NCI-H524 treated with DMSO at 0.1 percent for 48 hours (cell line): ENCODE measurements at regions not wholly inside any gene's neighbourhood (a gene's known extent, or its start where the extent isn't known, plus 50 kb on each side); places are given as distances from the start of the nearest gene placed in this dataset.

Experiments used
- DNase-seq: peaks from one replicate; lab custom pipeline; 2025; lab: John Stamatoyannopoulos, UW

DNA sequence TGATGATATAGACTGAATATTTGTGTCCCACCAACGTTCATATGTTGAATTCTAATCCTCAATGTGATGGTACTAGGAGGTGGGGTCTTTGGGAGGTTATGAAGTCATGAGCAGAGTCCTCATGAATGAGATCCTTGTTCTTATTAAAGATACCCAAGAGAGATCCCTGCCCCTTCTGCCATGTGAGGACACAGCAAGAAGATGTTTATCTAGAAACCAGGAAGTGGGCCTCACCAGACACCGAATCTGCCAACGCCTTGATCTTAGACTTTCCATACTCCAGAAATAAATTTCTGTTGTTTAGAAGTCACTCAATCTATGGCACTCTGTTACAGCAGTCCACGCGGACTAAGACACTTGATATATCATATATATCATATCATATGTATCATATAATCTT, 67.7 kb upstream of the GCM1 start:
- no peak for DNase-seq

DNA sequence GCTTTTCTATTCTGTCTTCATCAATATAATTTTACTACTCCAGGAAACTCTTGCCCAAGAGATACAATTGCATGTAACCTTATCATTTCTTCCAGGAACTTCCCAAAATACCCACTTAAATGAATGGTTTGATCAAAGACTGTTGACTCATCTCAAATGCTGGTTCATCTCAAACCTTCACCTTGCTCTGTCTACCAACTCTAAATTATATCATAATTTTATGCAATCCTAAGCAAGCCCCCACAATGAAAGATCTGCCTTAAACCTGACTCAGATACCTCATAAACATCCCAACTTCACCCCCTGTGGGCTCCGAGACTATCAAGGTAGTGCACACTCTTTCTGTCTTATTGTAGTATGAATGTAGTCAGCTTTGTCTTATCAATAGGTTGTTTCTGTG, 65.5 kb upstream of the GCM1 start:
- DNase-seq, result no peak

DNA sequence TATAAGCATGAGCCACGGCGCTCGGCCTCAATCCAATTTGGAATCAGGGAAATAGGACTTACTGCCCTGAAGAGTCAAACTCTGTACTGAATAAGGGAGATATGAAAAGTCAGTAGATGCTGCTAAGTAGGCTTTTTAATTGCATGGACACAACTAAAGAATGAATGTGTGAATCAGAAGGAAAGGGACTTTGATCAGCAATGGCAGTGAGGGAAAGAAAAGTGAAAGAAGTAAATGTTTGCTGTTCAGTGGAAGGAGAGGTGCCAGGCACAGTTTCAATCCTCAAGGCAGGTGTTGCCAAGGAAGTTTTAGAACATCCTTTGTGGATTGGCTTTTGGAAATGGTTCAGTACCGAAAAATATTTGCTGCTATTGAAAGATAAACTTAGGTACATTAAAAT, 62.2 kb upstream of the GCM1 start:
- DNase-seq, result no peak

DNA sequence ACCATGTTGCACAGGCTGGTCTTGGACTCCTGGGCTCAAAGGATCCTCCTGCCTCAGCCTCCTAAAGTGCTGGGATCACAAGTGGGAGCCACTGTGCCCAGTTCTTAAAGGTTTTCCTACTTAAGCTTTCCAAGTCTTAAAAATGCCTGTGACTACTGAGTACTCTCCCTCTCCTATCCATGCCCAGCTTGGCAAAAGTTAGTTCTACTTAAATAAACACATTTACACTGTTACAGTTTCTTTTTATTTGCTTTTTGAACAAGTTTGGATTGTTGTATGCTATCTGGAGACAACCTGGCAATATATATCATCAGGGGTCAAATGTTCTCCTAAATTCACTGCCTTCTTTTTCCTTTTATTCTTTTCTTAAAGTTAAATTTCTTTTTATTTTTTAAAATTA, 61.0 kb upstream of the GCM1 start:
- DNase-seq, result no peak

DNA sequence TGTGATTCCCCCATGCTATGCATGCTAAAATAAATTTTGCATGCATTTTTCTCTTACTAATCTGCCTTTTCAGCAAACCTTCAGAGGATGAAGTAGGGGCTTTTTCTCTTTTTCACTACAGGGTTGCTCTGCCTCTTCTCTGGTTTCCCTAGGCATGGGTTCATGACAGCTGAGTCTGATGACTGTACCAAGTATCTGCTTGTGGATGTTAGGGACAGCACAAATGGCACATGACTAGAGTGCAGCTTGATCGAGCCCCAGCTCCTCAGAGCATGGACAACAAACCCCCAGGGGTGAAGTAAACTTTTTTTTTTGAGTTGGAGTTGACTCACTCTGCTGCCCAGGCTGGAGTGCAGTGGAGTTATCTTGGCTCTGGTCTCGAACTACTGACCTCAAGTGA, 57.1 kb upstream of the GCM1 start:
- DNase-seq, result no peak

DNA sequence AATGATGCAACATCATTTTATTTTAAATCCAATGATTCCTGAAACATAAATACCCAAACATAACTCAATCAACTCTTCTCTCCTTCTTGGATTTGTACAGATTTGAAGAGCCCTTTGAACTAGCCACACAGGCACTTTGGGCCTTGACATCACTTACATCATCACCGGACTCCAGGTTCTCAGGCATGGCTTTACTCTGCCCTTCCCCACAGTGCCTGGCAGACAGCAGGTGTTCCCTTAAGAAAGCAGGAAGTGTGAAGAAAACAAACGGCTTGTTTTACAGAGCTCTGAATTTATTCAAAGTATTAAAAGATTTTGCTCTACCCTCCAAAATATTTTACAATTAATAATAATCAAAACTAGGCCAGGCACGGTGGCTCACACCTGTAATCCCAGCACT, 54.8 kb upstream of the GCM1 start:
- peak; percentile 9 for DNase-seq

DNA sequence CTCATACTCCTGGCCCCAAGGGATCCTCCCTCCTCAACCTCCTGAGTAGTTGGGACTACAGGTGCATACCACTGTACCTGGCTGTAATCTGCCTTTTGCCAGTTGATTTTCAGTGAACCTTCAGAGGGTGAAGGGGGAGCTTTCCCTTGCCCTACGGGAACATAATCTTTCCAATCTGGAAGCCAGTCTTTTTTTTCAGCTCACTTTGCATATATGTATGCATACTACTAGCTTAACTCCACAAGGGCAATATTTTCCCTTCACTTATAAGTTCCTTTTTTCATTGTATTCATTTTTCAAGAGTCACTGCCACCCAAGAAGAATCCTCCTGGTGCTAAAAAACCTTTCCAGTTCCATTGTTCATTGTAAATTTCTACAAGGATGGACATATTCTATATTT, 53.4 kb upstream of the GCM1 start:
- no peak for DNase-seq

DNA sequence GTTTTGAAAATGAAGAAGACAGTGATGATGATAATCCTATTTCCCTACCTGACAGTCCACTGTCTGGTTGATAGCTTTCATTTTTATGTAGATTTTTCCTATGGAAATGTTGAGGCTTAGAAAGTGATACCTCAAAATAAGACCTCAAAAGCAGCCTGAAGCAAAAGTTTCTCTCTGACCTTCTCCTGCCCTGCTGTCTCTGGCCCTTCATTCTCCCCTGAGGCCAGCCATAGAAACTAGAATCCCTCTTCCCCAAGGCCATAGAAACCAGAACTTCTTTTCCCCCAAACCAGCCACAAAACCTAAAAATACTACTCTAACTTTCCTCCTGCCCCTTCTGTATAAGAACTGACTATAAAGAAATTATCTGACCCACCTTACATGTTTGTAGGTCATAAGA, 52.6 kb upstream of the GCM1 start:
- no peak for DNase-seq

DNA sequence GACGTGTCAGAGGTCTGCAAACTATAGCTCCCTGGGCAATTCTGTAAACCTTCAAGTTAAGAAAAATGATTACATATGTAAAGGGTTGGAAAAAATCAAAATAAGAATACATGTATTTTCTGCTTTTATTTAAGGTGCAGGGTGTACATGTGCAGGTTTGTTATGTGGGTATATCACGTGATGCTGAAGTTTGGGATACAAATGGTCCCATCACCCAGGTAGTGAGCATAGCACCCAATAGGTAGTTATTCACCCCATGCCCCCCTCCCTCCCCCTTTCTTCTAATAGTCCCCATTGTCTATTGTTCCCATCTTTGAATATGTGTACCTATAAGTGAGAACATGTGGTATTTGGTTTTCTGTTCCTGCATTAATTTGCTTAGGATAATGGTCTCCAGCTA, 51.1 kb upstream of the GCM1 start:
- no peak for DNase-seq

DNA sequence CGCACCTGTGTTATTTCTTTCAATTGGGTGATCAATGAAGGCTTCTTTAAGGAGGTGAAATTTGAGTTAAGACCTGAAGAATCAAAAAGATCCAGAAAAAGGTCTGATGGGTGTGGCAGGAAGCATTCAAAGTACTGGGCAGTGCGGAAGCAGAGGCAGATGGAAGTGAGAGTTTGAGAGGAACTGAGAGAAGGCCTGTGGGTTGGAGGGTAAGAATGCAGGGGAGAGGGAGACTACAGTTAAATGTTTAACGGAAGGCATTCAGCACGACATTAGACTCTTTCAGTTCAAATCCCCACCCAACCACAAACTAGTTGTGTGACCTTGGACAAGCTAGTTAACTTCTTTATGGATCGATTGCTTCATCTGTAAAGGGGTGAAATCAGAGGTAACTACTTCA, 50.5 kb upstream of the GCM1 start:
- DNase-seq, result no peak
